GM21723 (cell line): ENCODE measurements at regions not wholly inside any gene's neighbourhood (a gene's known extent, or its start where the extent isn't known, plus 50 kb on each side); places are given as distances from the start of the nearest gene placed in this dataset.
"Not testable (repeated sequence)": the region's sequence is repeated elsewhere in the genome, so short reads cannot be mapped to it uniquely, and the experiment has no call there.

Experiments
- ATAC-seq: cut with Tn5 transposase; IDR thresholded peaks from one replicate; pipeline ENCODE4 v1.9.1; 2021; ENCODE audit warnings: mild to moderate bottlenecking, moderate library complexity; ENCODE audit not compliant: unreplicated experiment

GRCh38 chr5:1654786-1655495 lies 131.2 kb upstream of the LPCAT1 start:
- ATAC-seq = no peak

GRCh38 chr5:1653698-1654651 lies 130.2 kb upstream of the LPCAT1 start:
- peak; percentile 92 for ATAC-seq

DNA sequence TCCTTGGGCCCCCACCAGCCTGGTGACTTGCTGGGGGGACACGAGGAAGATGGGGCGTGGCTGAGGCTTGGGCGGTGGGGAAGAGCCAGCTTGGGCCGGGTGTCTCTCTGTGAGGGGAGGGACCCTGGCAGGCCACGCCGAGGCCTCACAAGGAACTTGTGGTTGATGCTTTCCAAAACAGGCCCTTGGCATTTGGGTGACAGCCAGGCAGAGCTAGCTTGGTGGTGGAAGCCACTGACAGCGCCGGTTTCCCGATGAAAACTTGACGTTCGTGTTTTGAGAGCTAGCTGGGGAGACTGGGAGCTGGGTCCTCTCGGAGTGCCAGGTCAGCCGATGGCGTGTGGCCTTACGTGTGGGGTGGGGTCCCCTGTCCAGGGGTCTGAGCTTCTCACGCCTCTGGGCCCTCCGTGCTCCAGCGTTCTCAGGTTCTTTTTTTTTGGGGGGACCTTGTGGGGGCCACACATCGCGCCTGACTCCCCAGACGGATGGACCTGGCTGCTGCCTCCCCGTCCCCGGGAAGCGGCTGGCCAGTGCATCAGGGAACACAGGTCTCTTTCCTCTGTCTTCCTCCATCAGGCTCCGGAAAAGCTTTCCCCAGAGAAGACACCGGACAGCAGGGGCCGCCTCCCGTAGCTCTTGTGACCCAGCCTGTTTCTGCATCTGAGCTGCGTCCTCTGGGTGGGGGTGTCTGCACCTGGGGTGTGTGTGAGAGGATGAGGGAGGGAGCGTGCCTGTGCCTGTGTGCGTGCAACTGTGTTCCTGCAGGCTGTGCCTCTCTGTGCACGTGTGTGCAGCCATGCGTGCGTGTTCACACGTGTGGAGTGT lies 129.3 kb upstream of the LPCAT1 start:
- peak; percentile 55 for ATAC-seq

GRCh38 chr5:1651971-1652872 lies 128.5 kb upstream of the LPCAT1 start:
- no peak for ATAC-seq

DNA sequence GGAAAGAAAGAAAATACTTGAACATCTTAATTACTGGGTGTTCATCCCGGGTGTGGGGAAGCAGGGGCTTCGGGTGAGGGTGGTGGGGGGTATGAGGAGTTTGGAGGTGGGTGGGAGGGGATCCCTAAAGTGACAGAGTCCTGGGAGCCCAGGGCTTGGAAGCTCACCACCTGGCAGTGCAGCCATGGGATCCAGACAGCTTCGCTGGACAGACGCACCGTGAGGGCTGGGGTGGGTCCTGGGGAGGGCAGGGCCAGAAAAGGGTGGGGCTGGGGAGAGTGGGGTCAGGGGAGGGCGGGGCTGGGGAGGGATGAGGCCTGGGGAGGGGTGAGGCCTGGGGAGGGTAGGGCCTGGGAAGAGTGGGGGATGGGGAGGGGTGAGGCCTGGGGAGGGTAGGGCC lies 127.5 kb upstream of the LPCAT1 start:
- no peak for ATAC-seq

DNA sequence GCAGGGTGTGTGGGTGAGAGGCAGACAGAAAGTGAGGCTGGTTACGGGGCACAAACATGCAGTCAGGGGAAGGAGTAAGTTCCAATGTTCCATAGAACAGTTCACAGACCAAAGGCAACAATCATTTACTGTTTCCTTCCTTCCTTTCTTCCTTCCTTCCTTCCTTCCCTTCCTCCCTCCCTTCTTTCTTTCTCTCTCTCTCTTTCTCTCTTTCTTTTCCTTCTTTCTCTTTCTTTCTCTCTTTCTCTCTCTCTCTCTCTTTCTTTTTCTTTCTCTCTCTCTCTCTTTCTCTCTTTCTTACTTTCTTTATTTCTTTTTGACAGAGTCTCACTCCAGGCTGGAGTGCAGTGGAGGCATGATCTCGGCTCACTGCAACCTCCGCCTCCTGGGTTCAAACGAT lies 125.8 kb upstream of the LPCAT1 start:
- ATAC-seq = no peak

- no peak for ATAC-seq
Observed at GRCh38 chr5:1648806-1649205, 125.0 kb upstream of the LPCAT1 start.

DNA sequence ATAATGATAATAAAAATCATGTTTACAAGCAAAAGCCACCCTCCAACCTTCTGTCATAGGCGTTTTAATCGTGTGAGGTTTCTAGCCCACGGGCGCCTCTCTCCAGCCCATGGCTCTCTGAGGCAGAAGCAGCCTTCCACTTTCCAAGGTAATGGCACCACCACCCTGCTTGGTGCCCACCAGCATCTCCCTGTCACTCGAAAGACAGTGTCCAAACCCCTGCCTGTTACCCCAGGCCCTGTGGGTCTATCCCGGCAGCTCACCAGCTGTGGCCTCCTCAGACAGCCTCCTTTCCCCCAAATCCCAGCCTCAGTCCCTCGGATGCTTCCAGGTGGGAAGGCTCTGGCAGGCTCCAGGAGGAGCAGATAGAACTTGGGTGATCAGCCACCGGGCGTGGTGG lies 123.8 kb upstream of the LPCAT1 start:
- no peak for ATAC-seq

DNA sequence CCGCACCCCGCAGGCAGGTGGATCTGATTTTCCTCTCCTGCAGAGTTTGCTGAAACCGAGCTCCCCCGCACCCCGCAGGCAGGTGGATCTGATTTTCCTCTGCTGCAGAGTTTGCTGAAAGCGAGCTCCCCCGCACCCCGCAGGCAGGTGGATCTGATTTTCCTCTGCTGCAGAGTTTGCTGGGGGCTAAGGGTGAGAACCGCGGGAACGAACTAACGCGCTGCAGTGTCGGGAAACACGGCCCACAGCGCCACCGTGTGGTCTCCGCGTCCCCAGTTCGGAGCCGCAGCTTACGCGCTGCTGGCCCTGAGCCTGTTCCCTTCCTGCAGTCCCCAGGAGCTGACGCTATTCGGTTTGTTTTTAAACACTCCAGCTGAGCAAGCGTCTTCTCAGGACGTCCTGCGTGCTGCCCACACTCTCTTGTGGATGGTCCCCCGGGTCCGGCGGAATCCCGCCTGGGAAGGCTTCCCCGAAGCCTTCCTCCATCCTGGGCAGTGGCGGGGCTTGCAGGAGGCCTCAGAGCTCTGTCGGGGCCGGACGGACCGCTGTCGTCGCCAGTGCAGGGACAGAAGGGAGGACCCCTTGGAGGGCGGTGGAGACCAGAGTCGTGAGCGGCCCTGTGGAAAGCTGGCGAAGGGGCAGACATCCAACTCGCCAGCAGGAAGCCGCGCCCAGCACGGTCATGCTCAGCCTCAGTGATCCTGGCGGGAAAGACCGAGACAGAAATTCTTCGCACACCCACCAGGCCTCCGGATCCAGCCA lies 121.2 kb upstream of the LPCAT1 start:
- peak; percentile 68 for ATAC-seq

DNA sequence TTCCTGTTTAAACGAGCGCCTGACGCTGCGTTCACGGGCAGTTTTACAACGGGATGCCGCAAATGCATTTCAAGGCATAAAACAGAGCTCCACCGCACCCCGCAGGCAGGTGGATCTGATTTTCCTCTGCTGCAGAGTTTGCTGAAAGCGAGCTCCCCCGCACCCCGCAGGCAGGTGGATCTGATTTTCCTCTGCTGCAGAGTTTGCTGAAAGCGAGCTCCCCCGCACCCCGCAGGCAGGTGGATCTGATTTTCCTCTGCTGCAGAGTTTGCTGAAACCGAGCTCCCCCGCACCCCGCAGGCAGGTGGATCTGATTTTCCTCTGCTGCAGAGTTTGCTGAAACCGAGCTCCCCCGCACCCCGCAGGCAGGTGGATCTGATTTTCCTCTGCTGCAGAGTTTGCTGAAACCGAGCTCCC lies 120.6 kb upstream of the LPCAT1 start:
- not testable (repeated sequence) for ATAC-seq

GRCh38 chr5:1643651-1644392 lies 120.1 kb upstream of the LPCAT1 start:
- no peak for ATAC-seq

- no peak for ATAC-seq
Observed at GRCh38 chr5:1642621-1643061, 118.9 kb upstream of the LPCAT1 start.

DNA sequence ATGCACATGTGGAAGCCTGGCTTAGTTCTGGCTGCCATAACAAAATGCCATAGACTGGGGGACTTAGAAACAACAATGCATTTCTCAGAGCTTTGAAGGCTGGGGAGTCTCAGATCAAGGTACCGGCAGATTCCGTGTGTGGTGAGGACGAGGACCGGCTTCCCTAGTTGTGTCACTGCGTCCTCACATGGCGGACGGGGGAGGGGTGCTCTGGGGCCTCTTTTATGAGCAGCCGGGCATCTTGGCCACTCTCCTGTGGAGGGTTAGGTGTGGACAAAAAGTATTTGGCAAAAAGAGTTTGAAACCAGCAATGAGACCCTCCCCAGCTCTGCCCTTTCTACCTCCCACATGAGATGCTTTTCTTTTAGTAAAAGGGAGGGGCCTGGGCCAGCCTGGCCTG lies 118.5 kb upstream of the LPCAT1 start:
- ATAC-seq = no peak

- ATAC-seq = peak; percentile 85
Observed at GRCh38 chr5:1641560-1642166, 117.9 kb upstream of the LPCAT1 start.

DNA sequence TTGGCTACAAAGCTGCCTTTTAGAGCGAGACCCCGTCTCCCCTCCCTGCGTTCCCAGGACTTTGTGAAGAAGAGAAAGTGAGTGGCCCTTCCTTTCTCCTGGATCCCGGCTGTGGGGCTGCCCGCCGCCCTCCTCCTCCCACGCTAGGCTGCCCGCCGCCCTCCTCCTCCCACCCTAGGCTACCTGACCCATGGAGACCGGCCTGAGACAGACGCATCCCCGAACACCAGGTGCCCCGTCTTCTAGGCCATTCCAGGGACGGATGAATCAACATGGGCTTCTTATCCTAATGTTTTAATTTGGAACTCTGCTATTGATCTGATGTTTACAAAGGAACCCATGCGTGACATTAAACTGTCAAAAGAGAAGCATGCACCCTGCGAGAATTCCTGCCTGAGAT lies 117.3 kb upstream of the LPCAT1 start:
- no peak for ATAC-seq

DNA sequence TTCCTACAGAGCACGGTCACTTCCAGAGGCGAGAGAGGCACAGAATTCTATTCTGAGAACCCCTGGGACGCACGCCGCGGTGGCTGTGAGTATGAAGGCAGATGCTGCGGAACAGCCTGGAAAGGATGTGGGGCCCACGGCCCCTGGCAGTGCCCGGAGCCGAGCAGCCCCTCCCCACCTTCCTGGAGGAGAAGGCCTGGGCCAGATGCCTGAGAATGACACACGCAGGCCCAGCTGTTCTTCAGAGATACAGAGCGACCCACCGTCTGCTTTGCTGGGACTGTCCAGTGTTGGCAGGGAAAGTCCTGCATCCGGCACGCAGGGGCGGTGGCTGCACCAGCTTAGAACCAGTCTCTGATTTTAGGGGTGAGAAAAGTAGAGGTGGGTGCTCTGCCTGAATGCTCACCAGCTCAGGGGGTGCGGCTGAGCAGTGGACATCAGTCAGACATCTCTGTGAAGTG lies 116.7 kb upstream of the LPCAT1 start:
- ATAC-seq = no peak

DNA sequence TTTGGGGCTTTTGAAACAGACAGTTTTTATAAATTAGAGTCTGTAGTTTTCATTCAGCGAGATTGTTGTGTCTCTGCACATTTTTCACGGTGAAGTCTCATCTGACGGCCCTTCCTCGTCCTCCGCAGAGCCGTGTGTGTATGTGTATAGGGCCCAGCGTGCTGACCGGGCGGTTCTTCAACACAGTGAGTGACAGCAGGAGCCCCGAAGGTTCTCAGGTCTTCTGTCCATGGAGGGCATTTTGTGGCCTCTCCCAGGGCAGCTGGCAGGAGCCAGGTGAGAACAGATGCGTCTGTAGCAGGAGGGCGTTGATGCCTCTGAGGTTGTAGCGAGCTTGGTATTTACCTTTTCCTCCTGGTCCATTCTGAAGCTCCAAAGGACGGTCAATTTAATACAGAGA lies 116.0 kb upstream of the LPCAT1 start:
- ATAC-seq = no peak
